ENCODE measurements at regions not wholly inside any gene's neighbourhood (a gene's known extent, or its start where the extent isn't known, plus 50 kb on each side); places are given as distances from the start of the nearest gene placed in this dataset.

- Histone ChIP-seq H3K9ac (ENCODE audit: low read length) (peak overlapping the region; percentile 88), H3K36me3 (ENCODE audit: insufficient read depth, low read length) (no peaks in the 10 kb centered on the region), H3K27ac (ENCODE audit: low read depth, low read length) (peak overlapping the region; percentile 57), H3K79me2 (ENCODE audit: insufficient read depth, low read length) (no peaks in the 10 kb centered on the region), H3K4me1 (ENCODE audit: insufficient read depth, low read length) (peaks cover 5% of the 10 kb centered on the region), H3K4me3 (ENCODE audit: insufficient read depth, low read depth, low read length) (peak overlapping the region; percentile 66), H2AFZ (ENCODE audit: low read depth, low read length) (peak overlapping the region; percentile 93), H3K4me2 (ENCODE audit: low read length) (peak overlapping the region; percentile 97), H3K27me3 (ENCODE audit: insufficient read depth, low read length) (no peaks in the 10 kb centered on the region), H3K9me3 (ENCODE audit: insufficient read depth, low read depth, low read length) (no peaks in the 10 kb centered on the region), H4K20me1 (ENCODE audit: insufficient read depth, low read length) (no peaks in the 10 kb centered on the region)
- DNase-seq (ENCODE audit: low read depth) (peak; percentile 77), FAIRE-seq (peak; percentile 98)
- Mint-ChIP-seq H3K9me3 (ENCODE audit: unreplicated experiment) (no peaks in the 10 kb centered on the region), H3K4me3 (ENCODE audit: unreplicated experiment) (no peak overlapping the region), H3K4me1 (ENCODE audit: low read depth, unreplicated experiment) (no peaks in the 10 kb centered on the region), H3K36me3 (ENCODE audit: low read depth, unreplicated experiment) (no peaks in the 10 kb centered on the region), H3K27ac (ENCODE audit: unreplicated experiment) (no peak overlapping the region), H3K27me3 (ENCODE audit: low read depth, unreplicated experiment) (peaks cover 7% of the 10 kb centered on the region)
- peak; percentile 99 for TF ChIP-seq CTCF (IDR thresholded peaks at IDR 0.05; ENCODE audit: insufficient read depth, low read depth, low read length)
- TF ChIP-seq EZH2 (IDR thresholded peaks at IDR 0.05; ENCODE audit: insufficient read depth, low read length) = no peak
These were observed 247.3 kb downstream of the LTN1 start for GRCh38 chr21:28745131-28746016.

- H3K9me3 Mint-ChIP-seq (ENCODE audit: unreplicated experiment) = no peaks in the 10 kb centered on the region
- Histone ChIP-seq H3K27me3 (ENCODE audit: insufficient read depth, low read length) (no peaks in the 10 kb centered on the region), H3K9me3 (ENCODE audit: insufficient read depth, low read depth, low read length) (no peaks in the 10 kb centered on the region), H3K4me3 (ENCODE audit: insufficient read depth, low read depth, low read length) (no peak overlapping the region), H3K4me1 (ENCODE audit: insufficient read depth, low read length) (peaks cover 5% of the 10 kb centered on the region), H3K9ac (ENCODE audit: low read length) (no peak overlapping the region), H3K27ac (ENCODE audit: low read depth, low read length) (no peak overlapping the region), H3K36me3 (ENCODE audit: insufficient read depth, low read length) (no peaks in the 10 kb centered on the region), H4K20me1 (ENCODE audit: insufficient read depth, low read length) (no peaks in the 10 kb centered on the region), H2AFZ (ENCODE audit: low read depth, low read length) (no peak overlapping the region), H3K4me2 (ENCODE audit: low read length) (no peak overlapping the region), H3K79me2 (ENCODE audit: insufficient read depth, low read length) (no peaks in the 10 kb centered on the region)
- TF ChIP-seq EZH2 (IDR thresholded peaks at IDR 0.05; ENCODE audit: insufficient read depth, low read length) = no peak
- no peak for TF ChIP-seq CTCF (IDR thresholded peaks at IDR 0.05; ENCODE audit: insufficient read depth, low read depth, low read length)
- H3K4me3 Mint-ChIP-seq (ENCODE audit: unreplicated experiment) = no peak overlapping the region
- H3K4me1 Mint-ChIP-seq (ENCODE audit: low read depth, unreplicated experiment) = no peaks in the 10 kb centered on the region
- H3K27me3 Mint-ChIP-seq (ENCODE audit: low read depth, unreplicated experiment) = peaks cover 7% of the 10 kb centered on the region
- DNase-seq (ENCODE audit: low read depth) (no peak), FAIRE-seq (peak; percentile 73)
- no peaks in the 10 kb centered on the region for H3K36me3 Mint-ChIP-seq (ENCODE audit: low read depth, unreplicated experiment)
- H3K27ac Mint-ChIP-seq (ENCODE audit: unreplicated experiment) = no peak overlapping the region
These were observed 249.0 kb downstream of the LTN1 start for GRCh38 chr21:28743723-28744122.

GRCh38 chr21:28742527-28742926, 250.2 kb downstream of the LTN1 start:
- peaks cover 5% of the 10 kb centered on the region for H3K4me1 ChIP-seq (ENCODE audit: insufficient read depth, low read length)
- Mint-ChIP-seq H3K36me3 (ENCODE audit: low read depth, unreplicated experiment) (no peaks in the 10 kb centered on the region), H3K27ac (ENCODE audit: unreplicated experiment) (no peak overlapping the region), H3K9me3 (ENCODE audit: unreplicated experiment) (no peaks in the 10 kb centered on the region), H3K4me3 (ENCODE audit: unreplicated experiment) (no peak overlapping the region), H3K27me3 (ENCODE audit: low read depth, unreplicated experiment) (peaks cover 6% of the 10 kb centered on the region), H3K4me1 (ENCODE audit: low read depth, unreplicated experiment) (peaks cover 8% of the 10 kb centered on the region)
- H3K27ac ChIP-seq (ENCODE audit: low read depth, low read length) = no peak overlapping the region
- H3K36me3 ChIP-seq (ENCODE audit: insufficient read depth, low read length) = no peaks in the 10 kb centered on the region
- no peak overlapping the region for H2AFZ ChIP-seq (ENCODE audit: low read depth, low read length)
- H4K20me1 ChIP-seq (ENCODE audit: insufficient read depth, low read length) = no peaks in the 10 kb centered on the region
- H3K9ac ChIP-seq (ENCODE audit: low read length) = no peak overlapping the region
- FAIRE-seq = no peak
- H3K79me2 ChIP-seq (ENCODE audit: insufficient read depth, low read length) = no peaks in the 10 kb centered on the region
- H3K27me3 ChIP-seq (ENCODE audit: insufficient read depth, low read length) = no peaks in the 10 kb centered on the region
- DNase-seq (ENCODE audit: low read depth) = no peak
- no peak overlapping the region for H3K4me3 ChIP-seq (ENCODE audit: insufficient read depth, low read depth, low read length)
- H3K4me2 ChIP-seq (ENCODE audit: low read length) = no peak overlapping the region
- TF ChIP-seq CTCF (IDR thresholded peaks at IDR 0.05; ENCODE audit: insufficient read depth, low read depth, low read length) = peak; percentile 32
- TF ChIP-seq EZH2 (IDR thresholded peaks at IDR 0.05; ENCODE audit: insufficient read depth, low read length) = no peak
- H3K9me3 ChIP-seq (ENCODE audit: insufficient read depth, low read depth, low read length) = no peaks in the 10 kb centered on the region
